Stomach (tissue), 8 donors: ENCODE measurements at regions not wholly inside any gene's neighbourhood (a gene's known extent, or its start where the extent isn't known, plus 50 kb on each side); places are given as distances from the start of the nearest gene placed in this dataset.
"Not testable (repeated sequence)": the region's sequence is repeated elsewhere in the genome, so short reads cannot be mapped to it uniquely, and the experiment has no call there.

Source experiments
- DNase-seq, 2 donors: peaks; one replicate each; pipeline versions ENCODE4 v3.0.0 to v3.0.0-alpha.2; 2013 to 2019
- H3K27ac ChIP-seq, 5 donors: fragments of 200-600 bp in 4 of 5; sonication (generic) in 4 of 5; one replicate each; pipeline ENCODE4 v1.5.1; 2013 to 2019; ENCODE audit warnings: mild to moderate bottlenecking in 1 of 5, moderate library complexity in 1 of 5
- H3K27me3 ChIP-seq, 3 donors: fragments of 200-600 bp; sonication (generic); one replicate each; pipeline ENCODE4 v1.5.1; 2017 to 2019; ENCODE audit warnings: mixed run types in 1 of 3
- H3K36me3 ChIP-seq, 4 donors: fragments of 200-600 bp; sonication (generic); 1 replicate in 3 of 4; 2 replicates in 1 of 4; pipeline ENCODE4 v1.5.1; 2016 to 2019
- H3K4me1 ChIP-seq, 4 donors: fragments of 200-600 bp; sonication (generic); one replicate each; pipeline ENCODE4 v1.5.1; 2016 to 2019
- H3K4me3 ChIP-seq, 4 donors: fragments of 200-600 bp; sonication (generic) in 3 of 4; one replicate each; pipeline ENCODE4 v1.5.1; 2016 to 2019; ENCODE audit warnings: mild to moderate bottlenecking in 1 of 4
- H3K9me3 ChIP-seq, 4 donors: fragments of 200-600 bp; sonication (generic); one replicate each; pipeline ENCODE4 v1.5.1; 2016 to 2019
- EP300 ChIP-seq: sonication (generic); formaldehyde crosslinking; IDR thresholded peaks from one replicate; pipeline ENCODE4 v1.6.1; 2017; ENCODE audit warnings: antibody characterized with exemption
- POLR2A ChIP-seq, 4 donors: fragments of 450-650 bp; IDR thresholded peaks; one replicate each; pipeline ENCODE4 v1.6.1; 2016; ENCODE audit warnings: antibody characterized with exemption in 4 of 4, control low read depth in 2 of 4, mild to moderate bottlenecking in 1 of 4, moderate library complexity in 1 of 4
- POLR2AphosphoS5 ChIP-seq, 3 donors: sonication (generic); formaldehyde crosslinking; IDR thresholded peaks; one replicate each; pipeline ENCODE4 v1.6.1; 2016; ENCODE audit warnings: antibody characterized with exemption in 3 of 3
- WGBS, 5 donors: extraction: QIAGEN DNeasy Blood & Tissue Kit in 3 of 5; methylation state at CpG; one replicate each; pipeline versions ENCODE4 v1.1.5 to v1.1.7; 2013 to 2018; 5-methylcytosine and 5-hydroxymethylcytosine counted together
- intact Hi-C: fragments of 100-400 bp; cut with DNase I; formaldehyde crosslinking; loops from one replicate; pipeline ENCODE4 v1.15.1; 2023; ENCODE audit warnings: low total_unique reads
- TF ChIP-seq, protein P1 (sequence below), 7 experiments: fragments of 450-650 bp in 4 of 7; fragments of 200-600 bp in 3 of 7; sonication (generic) in 3 of 7; IDR thresholded peaks; one replicate each; pipeline ENCODE4 v1.5.1; 2016 to 2019; ENCODE audit warnings: antibody characterized with exemption in 7 of 7, control low read depth in 2 of 7, mild to moderate bottlenecking in 1 of 7
- donor health status: healthy with polysubstance abuse.
- donor health status: Bipolar disorder and iron deficiency.
- donor health status: healthy.

DNA sequence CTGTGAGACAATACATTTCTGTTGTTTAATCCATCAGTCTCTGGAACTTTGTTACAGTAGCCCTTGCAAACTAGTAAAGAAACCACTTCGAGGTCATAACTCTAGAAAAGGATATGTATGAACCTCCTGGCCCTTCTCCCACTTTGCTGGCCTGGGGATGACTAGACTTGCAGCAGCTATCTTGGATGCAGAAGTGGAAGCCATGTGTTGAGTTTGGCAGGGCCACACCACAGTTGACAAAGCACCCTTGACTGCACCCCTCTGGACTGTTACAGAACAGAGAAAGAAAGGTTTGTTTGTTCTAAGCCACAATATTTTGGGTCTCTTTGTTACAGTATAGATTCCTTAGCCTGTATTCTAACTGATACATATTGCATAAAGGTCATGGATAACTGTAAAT is 183.2 kb upstream of the TAS2R1 start:
- Histone ChIP-seq H3K27ac (no peak overlapping the region), H3K36me3 (no peaks in the 10 kb centered on the region), H3K9me3 (peaks cover 0 to 7% (median 0%) of the 10 kb centered on the region in 4 donors), H3K4me1 (no peaks in the 10 kb centered on the region), H3K4me3 (no peak overlapping the region), H3K27me3 (no peaks in the 10 kb centered on the region)
- 49 to 68% (median 60%) methylated on average over 1 of the region's 1 CpG for WGBS, 5 donors
- intact Hi-C loops: no loop called here
- DNase-seq: no peak
- TF ChIP-seq, protein P1, sequence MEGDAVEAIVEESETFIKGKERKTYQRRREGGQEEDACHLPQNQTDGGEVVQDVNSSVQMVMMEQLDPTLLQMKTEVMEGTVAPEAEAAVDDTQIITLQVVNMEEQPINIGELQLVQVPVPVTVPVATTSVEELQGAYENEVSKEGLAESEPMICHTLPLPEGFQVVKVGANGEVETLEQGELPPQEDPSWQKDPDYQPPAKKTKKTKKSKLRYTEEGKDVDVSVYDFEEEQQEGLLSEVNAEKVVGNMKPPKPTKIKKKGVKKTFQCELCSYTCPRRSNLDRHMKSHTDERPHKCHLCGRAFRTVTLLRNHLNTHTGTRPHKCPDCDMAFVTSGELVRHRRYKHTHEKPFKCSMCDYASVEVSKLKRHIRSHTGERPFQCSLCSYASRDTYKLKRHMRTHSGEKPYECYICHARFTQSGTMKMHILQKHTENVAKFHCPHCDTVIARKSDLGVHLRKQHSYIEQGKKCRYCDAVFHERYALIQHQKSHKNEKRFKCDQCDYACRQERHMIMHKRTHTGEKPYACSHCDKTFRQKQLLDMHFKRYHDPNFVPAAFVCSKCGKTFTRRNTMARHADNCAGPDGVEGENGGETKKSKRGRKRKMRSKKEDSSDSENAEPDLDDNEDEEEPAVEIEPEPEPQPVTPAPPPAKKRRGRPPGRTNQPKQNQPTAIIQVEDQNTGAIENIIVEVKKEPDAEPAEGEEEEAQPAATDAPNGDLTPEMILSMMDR (IDR thresholded peaks at IDR 0.05): no peak
- TF ChIP-seq POLR2AphosphoS5 (IDR thresholded peaks at IDR 0.05) (no peak), POLR2A (IDR thresholded peaks at IDR 0.05) (no peak)

DNA sequence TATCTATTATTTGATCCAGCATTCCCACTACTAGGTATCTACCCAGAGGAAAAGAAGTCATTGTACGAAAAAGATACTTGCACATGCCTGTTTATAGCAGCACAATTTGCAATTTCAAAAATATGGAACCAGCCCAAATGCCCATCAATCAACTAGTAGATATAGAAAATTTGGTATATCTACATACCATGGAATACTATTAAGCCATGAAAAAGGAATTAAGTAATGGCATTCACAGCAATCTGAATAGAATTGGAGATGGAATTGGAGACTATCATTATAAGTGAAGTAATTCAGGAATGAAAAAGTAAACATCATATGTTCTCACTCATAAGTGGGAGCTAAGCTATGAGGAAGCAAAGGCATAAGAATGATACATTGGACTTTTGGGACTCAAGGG is 177.2 kb upstream of the TAS2R1 start:
- peaks cover 0 to 20% (median 4%) of the 10 kb centered on the region in 4 donors for H3K9me3 ChIP-seq
- intact Hi-C loops, DNase-seq, H3K36me3 ChIP-seq, H3K27me3 ChIP-seq, H3K4me3 ChIP-seq, H3K27ac ChIP-seq, H3K4me1 ChIP-seq: not testable (repeated sequence)
- 88 to 92% (median 89%) methylated on average over 1 of the region's 1 CpG for WGBS, 5 donors

DNA sequence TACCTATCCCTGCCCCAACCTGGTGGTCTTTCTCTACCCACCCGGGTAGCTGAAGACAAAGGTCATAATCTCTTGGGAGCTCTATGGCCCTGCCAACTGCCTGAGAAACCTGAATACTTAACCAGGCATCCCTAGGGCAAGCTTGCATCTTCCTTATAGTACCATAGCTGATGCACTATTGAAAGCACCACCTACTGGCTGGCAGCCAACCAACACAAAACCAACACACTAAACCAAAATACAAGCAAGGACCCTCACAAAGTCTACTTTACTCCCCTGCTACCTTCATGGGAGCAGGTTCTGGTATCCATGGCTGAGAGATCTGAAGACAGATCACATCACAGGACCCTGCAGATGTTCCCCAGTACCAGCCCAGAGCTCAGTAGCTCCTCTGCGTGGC is 171.8 kb upstream of the TAS2R1 start:
- Histone ChIP-seq H3K9me3 (peaks cover 0 to 14% (median 5%) of the 10 kb centered on the region in 4 donors), H3K27me3 (no peaks in the 10 kb centered on the region), H3K36me3 (no peaks in the 10 kb centered on the region), H3K27ac (no peak overlapping the region), H3K4me3 (no peak overlapping the region), H3K4me1 (no peaks in the 10 kb centered on the region)
- intact Hi-C loops: no loop called here
- no peak for TF ChIP-seq POLR2AphosphoS5 (IDR thresholded peaks at IDR 0.05)
- TF ChIP-seq POLR2A (IDR thresholded peaks at IDR 0.05): no peak
- no peak for TF ChIP-seq EP300
- no peak for DNase-seq
- 76 to 91% (median 86%) methylated on average over 2 of the region's 2 CpGs for WGBS, 5 donors

DNA sequence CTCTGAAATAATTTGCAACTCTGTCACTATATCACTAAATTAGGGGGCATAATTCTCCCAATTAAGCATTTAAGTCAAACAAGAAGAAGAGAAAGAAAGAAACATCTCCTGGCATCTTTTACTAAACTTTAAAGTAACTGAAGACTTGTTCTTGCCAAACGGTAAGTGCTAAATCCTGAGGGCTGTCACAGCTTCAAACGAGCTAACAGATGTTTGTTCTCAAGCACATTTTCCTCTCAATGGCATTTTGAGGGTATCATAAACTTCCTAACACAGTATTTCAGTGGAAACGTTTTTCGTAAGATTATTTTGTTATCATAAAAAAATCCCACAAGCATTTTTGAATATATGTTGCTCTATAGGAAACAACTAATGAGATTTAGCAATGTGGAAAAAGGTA is 169.5 kb upstream of the TAS2R1 start:
- 27 to 41% (median 37%) methylated on average over 4 of the region's 4 CpGs for WGBS, 5 donors
- TF ChIP-seq POLR2AphosphoS5 (IDR thresholded peaks at IDR 0.05) (no peak), POLR2A (IDR thresholded peaks at IDR 0.05) (no peak), EP300 (no peak)
- TF ChIP-seq, protein P1 (IDR thresholded peaks at IDR 0.05): no peak
- Histone ChIP-seq H3K36me3 (no peaks in the 10 kb centered on the region), H3K4me1 (no peaks in the 10 kb centered on the region), H3K9me3 (peaks cover 0 to 14% (median 5%) of the 10 kb centered on the region in 4 donors), H3K4me3 (no peak overlapping the region), H3K27me3 (no peaks in the 10 kb centered on the region), H3K27ac (no peak overlapping the region)
- DNase-seq: no peak
- intact Hi-C loops: no loop called here

DNA sequence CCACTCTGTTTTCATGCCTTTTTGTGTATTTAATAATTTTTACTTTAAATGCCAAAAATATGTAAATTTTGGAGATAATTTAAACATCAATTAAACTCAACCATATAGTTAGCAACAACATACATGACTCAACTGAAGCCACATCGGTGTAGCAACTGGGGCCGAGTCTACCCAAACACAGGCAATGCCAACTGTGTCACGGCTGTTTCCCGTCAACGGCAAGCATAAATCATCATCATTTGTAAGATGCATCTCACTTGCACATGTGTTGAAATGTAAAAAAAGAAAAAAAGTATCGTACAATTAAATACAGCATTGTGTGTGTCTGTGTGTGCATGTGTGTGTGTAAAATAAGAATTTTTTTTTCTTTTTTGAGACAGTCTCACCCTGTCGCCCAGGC is 160.1 kb upstream of the TAS2R1 start:
- H3K27me3 ChIP-seq: no peaks in the 10 kb centered on the region
- no peaks in the 10 kb centered on the region for H3K36me3 ChIP-seq
- H3K9me3 ChIP-seq: no peaks in the 10 kb centered on the region
- H3K4me1 ChIP-seq: no peaks in the 10 kb centered on the region
- no peak overlapping the region for H3K4me3 ChIP-seq
- intact Hi-C loops: no loop called here
- DNase-seq: no peak
- no peak overlapping the region for H3K27ac ChIP-seq
- WGBS, 5 donors: 89 to 93% (median 91%) methylated on average over 7 of the region's 7 CpGs
- TF ChIP-seq, protein P1 (IDR thresholded peaks at IDR 0.05): no peak
- TF ChIP-seq POLR2A (IDR thresholded peaks at IDR 0.05) (no peak), EP300 (no peak), POLR2AphosphoS5 (IDR thresholded peaks at IDR 0.05) (no peak)
